ENCODE measurements at regions not wholly inside any gene's neighbourhood (a gene's known extent, or its start where the extent isn't known, plus 50 kb on each side); places are given as distances from the start of the nearest gene placed in this dataset.

DNA sequence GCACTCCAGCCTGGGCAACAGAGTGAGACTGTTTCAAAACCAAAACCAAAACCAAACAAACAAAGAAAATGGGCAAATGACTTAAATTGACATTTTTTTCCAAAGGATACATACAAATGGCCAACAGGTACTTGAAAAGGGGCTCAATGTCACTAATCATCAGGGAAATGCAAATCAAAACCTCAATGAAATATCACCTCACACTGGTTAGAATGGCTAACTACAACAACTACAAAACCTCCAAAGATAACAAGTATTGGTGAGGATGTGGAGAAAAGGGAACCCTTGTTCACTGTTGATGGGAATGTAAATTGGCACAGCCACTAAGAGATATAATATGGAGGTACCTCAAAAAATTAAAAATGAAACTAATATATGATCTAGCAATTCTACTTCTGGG lies 213.2 kb upstream of the HS6ST1 start:
- Histone ChIP-seq H3K36me3 (no peaks in the 10 kb centered on the region), H3K4me3 (no peak overlapping the region), H3K27ac (no peak overlapping the region), H3K27me3 (replicated peaks; ENCODE audit: insufficient read depth) (no peaks in the 10 kb centered on the region), H3K4me1 (replicated peaks) (no peaks in the 10 kb centered on the region), H3K9me3 (no peaks in the 10 kb centered on the region)
- intact Hi-C loops (cut with DNase I): loop anchor here (5.0 kb wide), 1 partner anchor 210 kb away; no protein-coding TSS in a partner anchor
- DNase-seq (ENCODE audit: low spot score): no peak
- TF ChIP-seq, protein P1, sequence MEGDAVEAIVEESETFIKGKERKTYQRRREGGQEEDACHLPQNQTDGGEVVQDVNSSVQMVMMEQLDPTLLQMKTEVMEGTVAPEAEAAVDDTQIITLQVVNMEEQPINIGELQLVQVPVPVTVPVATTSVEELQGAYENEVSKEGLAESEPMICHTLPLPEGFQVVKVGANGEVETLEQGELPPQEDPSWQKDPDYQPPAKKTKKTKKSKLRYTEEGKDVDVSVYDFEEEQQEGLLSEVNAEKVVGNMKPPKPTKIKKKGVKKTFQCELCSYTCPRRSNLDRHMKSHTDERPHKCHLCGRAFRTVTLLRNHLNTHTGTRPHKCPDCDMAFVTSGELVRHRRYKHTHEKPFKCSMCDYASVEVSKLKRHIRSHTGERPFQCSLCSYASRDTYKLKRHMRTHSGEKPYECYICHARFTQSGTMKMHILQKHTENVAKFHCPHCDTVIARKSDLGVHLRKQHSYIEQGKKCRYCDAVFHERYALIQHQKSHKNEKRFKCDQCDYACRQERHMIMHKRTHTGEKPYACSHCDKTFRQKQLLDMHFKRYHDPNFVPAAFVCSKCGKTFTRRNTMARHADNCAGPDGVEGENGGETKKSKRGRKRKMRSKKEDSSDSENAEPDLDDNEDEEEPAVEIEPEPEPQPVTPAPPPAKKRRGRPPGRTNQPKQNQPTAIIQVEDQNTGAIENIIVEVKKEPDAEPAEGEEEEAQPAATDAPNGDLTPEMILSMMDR (IDR thresholded peaks at IDR 0.05): peak in 2 of 4 experiments; percentile 36 to 41
- TF ChIP-seq POLR2A (IDR thresholded peaks at IDR 0.05) (no peak), POLR2AphosphoS5 (IDR thresholded peaks at IDR 0.05) (no peak)

DNA sequence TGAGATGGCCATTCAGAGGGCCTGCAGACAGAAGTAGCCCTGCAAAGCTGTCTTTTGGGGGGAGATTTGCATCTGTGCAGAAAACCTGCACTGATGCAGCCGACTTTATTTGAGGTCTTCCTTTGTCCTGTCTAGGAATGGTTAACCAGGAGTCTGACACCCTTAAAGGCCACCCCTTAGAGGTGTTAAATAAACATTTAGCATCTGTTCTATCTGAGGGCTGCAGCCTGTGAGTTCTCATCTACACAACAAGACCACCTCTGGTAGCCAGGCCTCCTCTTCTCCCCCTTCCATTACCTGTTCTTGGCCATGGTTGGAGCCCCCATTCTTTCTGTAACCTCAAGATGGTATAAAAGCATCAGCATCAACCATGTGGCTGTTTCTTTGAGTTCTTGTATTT lies 214.4 kb upstream of the HS6ST1 start:
- WGBS: 15% methylated on average over 1 of the region's 1 CpG
- H3K4me1 ChIP-seq (replicated peaks): no peaks in the 10 kb centered on the region

DNA sequence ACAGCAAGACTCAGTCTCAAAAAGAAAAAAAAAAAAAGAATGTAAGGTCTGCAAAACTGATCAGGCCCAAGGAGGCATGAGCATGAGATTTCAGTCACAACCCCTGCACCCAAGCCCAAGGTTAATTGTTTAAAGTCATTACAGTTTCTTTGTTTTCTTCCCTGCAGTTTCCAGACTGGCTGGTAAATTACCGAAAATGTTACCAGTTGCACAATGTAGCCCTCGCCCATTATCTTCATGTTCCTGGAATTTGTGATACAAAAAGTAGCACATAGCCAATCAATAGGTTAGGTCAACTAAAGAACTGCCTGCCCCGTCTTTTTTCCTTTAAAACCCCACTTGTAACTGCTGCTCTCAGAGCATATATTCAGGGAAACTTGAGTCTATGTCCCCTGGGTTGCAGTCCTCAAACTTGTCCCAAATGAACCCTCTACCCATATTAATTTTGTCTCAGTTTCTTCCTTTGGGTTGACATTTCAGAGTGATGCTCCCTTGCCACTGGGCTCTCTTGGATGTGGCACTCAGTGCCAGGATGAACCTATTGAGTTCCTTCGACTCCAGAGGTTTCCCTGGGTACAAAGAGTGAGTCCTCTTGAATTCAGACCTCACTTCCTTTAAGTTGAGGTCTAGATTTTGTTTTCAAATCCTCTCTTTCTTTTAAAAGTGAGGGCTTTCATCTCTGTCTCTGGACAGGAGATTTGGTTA lies 216.2 kb upstream of the HS6ST1 start:
- Histone ChIP-seq H3K27me3 (replicated peaks; ENCODE audit: insufficient read depth) (no peaks in the 10 kb centered on the region), H3K9me3 (no peaks in the 10 kb centered on the region), H3K4me1 (replicated peaks) (no peaks in the 10 kb centered on the region), H3K36me3 (no peaks in the 10 kb centered on the region), H3K27ac (no peak overlapping the region), H3K4me3 (no peak overlapping the region)
- 96% methylated on average over 4 of the region's 4 CpGs for WGBS
- no peak for TF ChIP-seq POLR2A (IDR thresholded peaks at IDR 0.05)
- DNase-seq (ENCODE audit: low spot score): no peak
- intact Hi-C loops (cut with DNase I): loop anchor here (5.0 kb wide), 1 partner anchor 213 kb away; no protein-coding TSS in a partner anchor

More for the DNA sequence above, 214.4 kb upstream of the HS6ST1 start:
- Histone ChIP-seq H3K4me3 (no peak overlapping the region), H3K27ac (no peak overlapping the region), H3K9me3 (no peaks in the 10 kb centered on the region), H3K27me3 (replicated peaks; ENCODE audit: insufficient read depth) (no peaks in the 10 kb centered on the region), H3K36me3 (no peaks in the 10 kb centered on the region)
- no peak for DNase-seq (ENCODE audit: low spot score)
- TF ChIP-seq POLR2AphosphoS5 (IDR thresholded peaks at IDR 0.05) (no peak), POLR2A (IDR thresholded peaks at IDR 0.05) (no peak)
- TF ChIP-seq, protein P1 (IDR thresholded peaks at IDR 0.05): no peak
- intact Hi-C loops (cut with DNase I): loop anchor here (5.0 kb wide), 1 partner anchor 211 kb away; no protein-coding TSS in a partner anchor

DNA sequence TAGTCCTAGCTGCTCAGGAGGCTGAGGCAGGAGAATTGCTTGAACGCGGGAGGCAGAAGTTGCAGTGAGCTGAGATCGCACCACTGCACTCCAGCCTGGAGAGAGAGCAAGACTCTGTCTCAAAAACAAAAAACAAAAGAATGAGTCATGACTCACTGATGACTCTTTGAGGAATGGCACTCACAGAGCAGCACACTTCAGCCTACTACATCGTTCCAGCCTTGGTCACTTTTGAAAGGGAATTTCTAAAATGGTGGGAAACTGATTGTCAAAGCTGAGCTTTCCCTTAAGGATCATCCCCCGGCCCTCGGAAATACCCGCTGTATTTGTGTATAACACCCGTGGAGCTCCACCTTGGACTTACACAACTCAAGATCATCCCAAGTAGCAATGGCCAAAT lies 217.3 kb upstream of the HS6ST1 start:
- Histone ChIP-seq H3K27me3 (replicated peaks; ENCODE audit: insufficient read depth) (no peaks in the 10 kb centered on the region), H3K36me3 (no peaks in the 10 kb centered on the region), H3K9me3 (no peaks in the 10 kb centered on the region), H3K27ac (no peak overlapping the region), H3K4me1 (replicated peaks) (no peaks in the 10 kb centered on the region), H3K4me3 (no peak overlapping the region)
- no peak for DNase-seq (ENCODE audit: low spot score)
- intact Hi-C loops (cut with DNase I): no loop called here
- TF ChIP-seq, protein P1 (IDR thresholded peaks at IDR 0.05): no peak
- TF ChIP-seq POLR2A (IDR thresholded peaks at IDR 0.05): no peak
- no peak for TF ChIP-seq POLR2AphosphoS5 (IDR thresholded peaks at IDR 0.05)
- 83% methylated on average over 8 of the region's 8 CpGs for WGBS

DNA sequence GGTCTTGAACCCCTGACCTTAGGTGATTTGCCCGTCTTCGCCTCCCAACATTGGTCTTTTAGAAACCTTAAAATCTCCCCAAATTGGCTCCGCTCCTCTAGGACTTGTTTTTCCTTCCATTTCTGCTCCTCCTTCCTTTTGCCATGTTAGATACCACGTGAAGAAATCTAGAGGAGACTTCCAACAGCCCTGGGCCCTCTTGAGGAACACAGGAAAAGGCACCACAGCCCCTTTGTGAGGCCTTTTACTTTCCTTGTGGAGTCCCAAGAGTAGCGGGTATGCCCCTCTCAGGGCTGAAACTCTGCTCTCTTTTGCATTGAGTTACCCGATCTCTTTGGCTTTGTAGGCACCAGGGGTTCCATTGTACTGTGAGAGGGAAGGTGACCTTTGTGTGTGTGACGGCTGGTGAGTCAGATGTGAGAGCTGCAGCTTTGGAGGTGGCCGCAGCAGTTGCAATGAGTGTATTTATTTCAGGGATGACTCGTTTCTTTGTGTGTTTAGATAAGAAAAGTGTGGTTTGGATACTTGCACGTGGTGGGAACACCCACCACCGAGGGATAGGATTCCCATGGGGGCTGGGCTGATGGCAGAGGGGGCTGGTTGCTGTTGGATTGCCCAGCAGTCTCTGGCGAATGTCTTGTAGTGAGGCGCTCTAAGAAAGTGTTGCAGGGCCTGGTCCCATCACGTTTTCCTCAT lies 218.4 kb upstream of the HS6ST1 start:
- intact Hi-C loops (cut with DNase I): no loop called here
- no peaks in the 10 kb centered on the region for H3K4me1 ChIP-seq (replicated peaks)
- no peaks in the 10 kb centered on the region for H3K9me3 ChIP-seq
- H3K4me3 ChIP-seq: no peak overlapping the region
- 75% methylated on average over 14 of the region's 14 CpGs for WGBS
- DNase-seq (ENCODE audit: low spot score): no peak
- no peaks in the 10 kb centered on the region for H3K36me3 ChIP-seq
- no peak overlapping the region for H3K27ac ChIP-seq
- TF ChIP-seq POLR2A (IDR thresholded peaks at IDR 0.05) (no peak), POLR2AphosphoS5 (IDR thresholded peaks at IDR 0.05) (no peak)
- TF ChIP-seq, protein P1 (IDR thresholded peaks at IDR 0.05): no peak
- H3K27me3 ChIP-seq (replicated peaks; ENCODE audit: insufficient read depth): no peaks in the 10 kb centered on the region

Data from prostate gland (tissue), 2 donors.